Heart left ventricle (tissue), 16 donors: ENCODE measurements at regions not wholly inside any gene's neighbourhood (a gene's known extent, or its start where the extent isn't known, plus 50 kb on each side); places are given as distances from the start of the nearest gene placed in this dataset.

Experiments used
- ATAC-seq, 4 donors: fragments of 200-7000 bp; cut with Tn5 transposase; one replicate each; pipeline ENCODE4 v1.9.1; 2020 to 2022; ENCODE audit warnings: moderate library complexity in 4 of 4, mild to moderate bottlenecking in 3 of 4, moderate number of reproducible peaks in 1 of 4
- DNase-seq, 5 donors: peaks; one replicate each; pipeline ENCODE4 v3.0.0-alpha.2; 2020
- H3K27ac ChIP-seq, 12 donors: fragments of 200-600 bp; sonication (generic) in 4 of 12; one replicate each; pipeline versions ENCODE4 v1.5.0 to v1.8.0; 2016 to 2022; ENCODE audit warnings: mild to moderate bottlenecking in 2 of 12
- H3K27me3 ChIP-seq, 9 donors: fragments of 200-600 bp; sonication (generic) in 2 of 9; one replicate each; pipeline versions ENCODE4 v1.5.1 to v1.8.0; 2016 to 2022; ENCODE audit warnings: mild to moderate bottlenecking in 3 of 9
- H3K36me3 ChIP-seq, 9 donors: fragments of 200-600 bp; sonication (generic) in 2 of 9; one replicate each; pipeline versions ENCODE4 v1.5.0 to v1.8.0; 2018 to 2022; ENCODE audit warnings: mild to moderate bottlenecking in 2 of 9
- H3K4me1 ChIP-seq, 12 donors: fragments of 200-600 bp; sonication (generic) in 4 of 12; one replicate each; pipeline versions ENCODE4 v1.5.0 to v1.8.0; 2016 to 2022; ENCODE audit warnings: mild to moderate bottlenecking in 3 of 12
- H3K4me3 ChIP-seq, 12 donors: fragments of 200-600 bp; sonication (generic) in 4 of 12; one replicate each; pipeline versions ENCODE4 v1.5.0 to v1.8.0; 2017 to 2022; ENCODE audit warnings: mild to moderate bottlenecking in 9 of 12, moderate library complexity in 4 of 12
- H3K9me3 ChIP-seq, 12 donors: fragments of 200-600 bp; sonication (generic) in 4 of 12; one replicate each; pipeline versions ENCODE4 v1.5.0 to v1.8.0; 2016 to 2022; ENCODE audit warnings: mild to moderate bottlenecking in 1 of 12
- POLR2A ChIP-seq, 2 donors: fragments of 450-650 bp; IDR thresholded peaks; one replicate each; pipeline ENCODE4 v1.6.1; 2017; ENCODE audit warnings: antibody characterized with exemption in 2 of 2, mild to moderate bottlenecking in 2 of 2, moderate library complexity in 2 of 2
- WGBS, 4 donors: extraction: QIAGEN DNeasy Blood & Tissue Kit in 2 of 4; methylation state at CpG; one replicate each; pipeline versions ENCODE4 v1.1.5 to v1.1.7; 2013 to 2018; 5-methylcytosine and 5-hydroxymethylcytosine counted together
- intact Hi-C, 10 donors: fragments of 100-400 bp; cut with DNase I; formaldehyde crosslinking; loops; one replicate each; pipeline versions ENCODE4 v1.11.1 to v1.14.2; 2022
- TF ChIP-seq, protein P1 (sequence below), 12 donors: fragments of 200-600 bp; sonication (generic) in 4 of 12; IDR thresholded peaks; one replicate each; pipeline versions ENCODE4 v1.5.0 to v1.8.0; 2018 to 2022; ENCODE audit warnings: antibody characterized with exemption in 12 of 12, mild to moderate bottlenecking in 5 of 12
- donor health status: ischemic (EF 13 %, LVEDD 7.1; RV severe dilation, severe dysfunction).
- donor health status: healthy with polysubstance abuse.
- donor health status: DM: no; HTN: yes; CAD: no.
- donor health status: DM: no; HTN: no; CAD: no.
- donor health status: ischemic (EF 25% LVEDD 6.9; RV normal size, moderate dysfunction).
- donor health status: ischemic (EF 25% LVEDD 5.7; RV mildly dilated, moderate dysfunction).
- donor health status: healthy.
- donor health status: DM: yes; HTN: yes; CAD: no.
- donor health status: ischemic (EF 35%, LVEDD 5.7; RV mildly dilated, moderate dysfunction).
- donor health status: nonischemic (EF 11% LVEDD 7.7; RV severe dilation, severe dysfunction).
- donor health status: DM: yes; HTN: yes; CAD: no.
- donor health status: PGD.
- donor health status: ischemic (EF 29% LVEDD 5.4; RV normal size, mild dysfunction).
- donor health status: nonischemic (EF 23%, LVEDD 6.1; RV moderate dilation, normal function).

DNA sequence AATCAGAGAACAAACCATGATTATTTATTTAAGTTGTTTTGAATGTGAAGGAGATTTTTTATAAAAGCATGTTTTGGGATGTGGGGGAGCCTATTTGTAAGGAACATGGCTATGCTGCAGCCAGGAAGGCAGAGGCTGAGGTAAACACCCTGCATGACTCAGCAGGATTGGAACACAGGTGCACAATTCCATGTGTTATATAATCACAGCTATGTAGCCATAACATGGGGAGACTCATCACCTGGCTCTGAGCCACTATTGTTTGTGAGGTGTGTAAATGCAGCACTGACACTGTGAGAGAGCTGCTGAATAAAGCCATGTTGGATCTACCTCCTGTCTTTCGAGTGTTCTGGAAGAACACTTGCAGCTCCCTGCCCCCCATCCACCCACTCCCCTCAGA lies 1009.8 kb downstream of the DNAH5 start:
- Histone ChIP-seq H3K4me1 (no peaks in the 10 kb centered on the region), H3K27ac (no peak overlapping the region), H3K36me3 (no peaks in the 10 kb centered on the region), H3K4me3 (no peak overlapping the region), H3K9me3 (no peaks in the 10 kb centered on the region), H3K27me3 (no peaks in the 10 kb centered on the region)
- TF ChIP-seq POLR2A (IDR thresholded peaks at IDR 0.05) = no peak
- TF ChIP-seq, protein P1, sequence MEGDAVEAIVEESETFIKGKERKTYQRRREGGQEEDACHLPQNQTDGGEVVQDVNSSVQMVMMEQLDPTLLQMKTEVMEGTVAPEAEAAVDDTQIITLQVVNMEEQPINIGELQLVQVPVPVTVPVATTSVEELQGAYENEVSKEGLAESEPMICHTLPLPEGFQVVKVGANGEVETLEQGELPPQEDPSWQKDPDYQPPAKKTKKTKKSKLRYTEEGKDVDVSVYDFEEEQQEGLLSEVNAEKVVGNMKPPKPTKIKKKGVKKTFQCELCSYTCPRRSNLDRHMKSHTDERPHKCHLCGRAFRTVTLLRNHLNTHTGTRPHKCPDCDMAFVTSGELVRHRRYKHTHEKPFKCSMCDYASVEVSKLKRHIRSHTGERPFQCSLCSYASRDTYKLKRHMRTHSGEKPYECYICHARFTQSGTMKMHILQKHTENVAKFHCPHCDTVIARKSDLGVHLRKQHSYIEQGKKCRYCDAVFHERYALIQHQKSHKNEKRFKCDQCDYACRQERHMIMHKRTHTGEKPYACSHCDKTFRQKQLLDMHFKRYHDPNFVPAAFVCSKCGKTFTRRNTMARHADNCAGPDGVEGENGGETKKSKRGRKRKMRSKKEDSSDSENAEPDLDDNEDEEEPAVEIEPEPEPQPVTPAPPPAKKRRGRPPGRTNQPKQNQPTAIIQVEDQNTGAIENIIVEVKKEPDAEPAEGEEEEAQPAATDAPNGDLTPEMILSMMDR (IDR thresholded peaks at IDR 0.05) = no peak
- intact Hi-C loops = no loop called here
- ATAC-seq (no peak), DNase-seq (no peak)
- 59 to 86% (median 72%) methylated on average over 1 of the region's 1 CpG for WGBS, 4 donors

DNA sequence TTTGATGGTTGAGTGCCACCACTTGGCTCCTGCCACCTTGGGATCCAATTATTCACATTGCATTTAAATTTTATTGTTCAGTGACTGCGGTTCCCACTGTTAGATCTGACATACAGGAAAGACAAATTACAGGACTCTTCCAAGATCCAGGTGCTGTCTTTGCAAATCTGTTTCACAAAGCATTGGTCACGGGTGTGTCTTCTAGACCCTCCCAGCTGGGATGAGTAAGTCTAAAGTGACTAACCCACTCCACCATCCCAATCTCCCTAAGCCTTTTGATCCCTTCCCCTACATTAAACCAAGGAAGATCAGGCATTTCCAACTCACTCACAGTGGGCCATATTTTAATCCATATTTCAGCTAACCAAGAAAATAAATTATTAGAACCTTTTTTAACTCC lies 1016.3 kb upstream of the CTNND2 start:
- no peaks in the 10 kb centered on the region for H3K36me3 ChIP-seq
- no peaks in the 10 kb centered on the region for H3K4me1 ChIP-seq
- 55 to 84% (median 80%) methylated on average over 2 of the region's 2 CpGs for WGBS, 4 donors
- no peaks in the 10 kb centered on the region for H3K27me3 ChIP-seq
- ATAC-seq (no peak), DNase-seq (no peak)
- no peak for TF ChIP-seq POLR2A (IDR thresholded peaks at IDR 0.05)
- TF ChIP-seq, protein P1 (IDR thresholded peaks at IDR 0.05) = no peak
- H3K27ac ChIP-seq = no peak overlapping the region
- peaks cover 0 to 5% (median 0%) of the 10 kb centered on the region in 12 donors for H3K9me3 ChIP-seq
- no peak overlapping the region for H3K4me3 ChIP-seq
- intact Hi-C loops = no loop called here

GRCh38 chr5:12911156-12911555 lies 1006.9 kb upstream of the CTNND2 start:
- intact Hi-C loops = no loop called here

GRCh38 chr5:12910641-12911040 lies 1006.4 kb upstream of the CTNND2 start:
- WGBS, 4 donors = 39 to 53% (median 46%) methylated on average over 3 of the region's 3 CpGs
- Histone ChIP-seq H3K27ac (no peak overlapping the region), H3K4me1 (no peaks in the 10 kb centered on the region), H3K9me3 (no peaks in the 10 kb centered on the region), H3K36me3 (no peaks in the 10 kb centered on the region), H3K4me3 (no peak overlapping the region), H3K27me3 (no peaks in the 10 kb centered on the region)
- TF ChIP-seq, protein P1 (IDR thresholded peaks at IDR 0.05) = no peak
- no peak for TF ChIP-seq POLR2A (IDR thresholded peaks at IDR 0.05)
- intact Hi-C loops = no loop called here
- ATAC-seq = no peak
- no peak for DNase-seq

More at GRCh38 chr5:12911156-12911555, 1006.9 kb upstream of the CTNND2 start:
- H3K4me1 ChIP-seq = no peaks in the 10 kb centered on the region
- 41 to 56% (median 49%) methylated on average over 4 of the region's 4 CpGs for WGBS, 4 donors
- H3K9me3 ChIP-seq = peaks cover 0 to 3% (median 0%) of the 10 kb centered on the region in 12 donors
- TF ChIP-seq, protein P1 (IDR thresholded peaks at IDR 0.05) = no peak
- no peak for TF ChIP-seq POLR2A (IDR thresholded peaks at IDR 0.05)
- H3K36me3 ChIP-seq = no peaks in the 10 kb centered on the region
- H3K27me3 ChIP-seq = no peaks in the 10 kb centered on the region
- H3K27ac ChIP-seq = no peak overlapping the region
- no peak overlapping the region for H3K4me3 ChIP-seq
- DNase-seq (no peak), ATAC-seq (no peak)
